CD4-positive, alpha-beta memory T cell (primary cell): ENCODE measurements at regions not wholly inside any gene's neighbourhood (a gene's known extent, or its start where the extent isn't known, plus 50 kb on each side); places are given as distances from the start of the nearest gene placed in this dataset.

Experiments
- CTCF ChIA-PET: fragments of 350-600 bp; sonication (Branson Sonifier 250); formaldehyde crosslinking; loops from one replicate; lab custom pipeline; 2021; ENCODE audit warnings: inconsistent platforms; ENCODE audit not compliant: partially characterized antibody; lab: Charles Lee
- POLR2A ChIA-PET: fragments of 350-600 bp; sonication (Branson Sonifier 250); formaldehyde crosslinking; loops from one replicate; lab custom pipeline; 2021; ENCODE audit not compliant: partially characterized antibody; lab: Charles Lee
- DNase-seq, 5 donors: peaks; one replicate each; pipeline versions ENCODE4 v3.0.0 to v3.0.0-alpha.2; 2020 to 2022; ENCODE audit warnings: mixed read lengths in 1 of 5
- H3K27ac ChIP-seq: one replicate; pipeline ENCODE4 v1.7.0; 2013; ENCODE audit warnings: low read depth, low read length
- H3K27me3 ChIP-seq: 2 replicates; pipeline ENCODE4 v1.7.0; 2013; ENCODE audit warnings: mild to moderate bottlenecking, low read length, moderate library complexity; ENCODE audit not compliant: insufficient read depth
- H3K36me3 ChIP-seq: 2 replicates; pipeline ENCODE4 v1.7.0; 2013; ENCODE audit warnings: mild to moderate bottlenecking, low read length, moderate library complexity; ENCODE audit not compliant: insufficient read depth
- H3K4me1 ChIP-seq: 2 replicates; pipeline ENCODE4 v1.7.0; 2013; ENCODE audit warnings: mild to moderate bottlenecking, low read length, moderate library complexity; ENCODE audit not compliant: insufficient read depth
- H3K4me3 ChIP-seq, 2 donors: one replicate each; pipeline ENCODE4 v1.7.0; 2013; ENCODE audit warnings: low read length in 2 of 2, mild to moderate bottlenecking in 1 of 2
- H3K9me3 ChIP-seq, 2 donors: one replicate each; pipeline ENCODE4 v1.7.0; 2013; ENCODE audit warnings: low read length in 2 of 2, control low read depth in 1 of 2; ENCODE audit not compliant: control insufficient read depth in 1 of 2
- H3K27ac Mint-ChIP-seq, 7 donors: one replicate each; pipeline ENCODE4 v1.8.0; 2020 to 2021; ENCODE audit warnings: mixed read lengths in 7 of 7, mild to moderate bottlenecking in 6 of 7, inconsistent platforms in 3 of 7, moderate library complexity in 3 of 7
- H3K27me3 Mint-ChIP-seq, 2 donors: one replicate each; pipeline ENCODE4 v1.8.0; 2020 to 2021; ENCODE audit warnings: mixed read lengths in 2 of 2
- H3K36me3 Mint-ChIP-seq, 2 donors: one replicate each; pipeline ENCODE4 v1.8.0; 2020 to 2021; ENCODE audit warnings: mixed read lengths in 2 of 2, inconsistent platforms in 1 of 2, mild to moderate bottlenecking in 1 of 2
- H3K4me1 Mint-ChIP-seq, 4 donors: one replicate each; pipeline ENCODE4 v1.8.0; 2020 to 2021; ENCODE audit warnings: mixed read lengths in 4 of 4, mild to moderate bottlenecking in 1 of 4
- H3K4me3 Mint-ChIP-seq, 8 donors: one replicate each; pipeline ENCODE4 v1.8.0; 2020 to 2021; ENCODE audit warnings: mixed read lengths in 8 of 8, mild to moderate bottlenecking in 7 of 8, moderate library complexity in 6 of 8, inconsistent platforms in 3 of 8
- H3K9me3 Mint-ChIP-seq, 8 donors: one replicate each; pipeline ENCODE4 v1.8.0; 2020 to 2021; ENCODE audit warnings: mixed read lengths in 8 of 8, mild to moderate bottlenecking in 5 of 8, inconsistent platforms in 3 of 8, moderate library complexity in 1 of 8
- intact Hi-C: fragments of 100-400 bp; cut with micrococcal nuclease; formaldehyde crosslinking; loops from one replicate; pipeline ENCODE4 v1.15.1; 2023

GRCh38 chr7:13839063-13839462 lies 150.4 kb downstream of the ETV1 start:
- no peaks in the 10 kb centered on the region for H3K4me1 ChIP-seq
- intact Hi-C loops, result no loop called here
- POLR2A ChIA-PET, result no interaction called here
- no peaks in the 10 kb centered on the region for H3K4me1 Mint-ChIP-seq
- no peak overlapping the region for H3K4me3 ChIP-seq
- no peak overlapping the region for H3K27ac Mint-ChIP-seq
- peaks cover 0 to 2% (median 0%) of the 10 kb centered on the region in 8 donors for H3K9me3 Mint-ChIP-seq
- no peaks in the 10 kb centered on the region for H3K36me3 ChIP-seq
- H3K27me3 Mint-ChIP-seq, result peaks cover 0 to 2% of the 10 kb centered on the region in 2 donors
- no peak overlapping the region for H3K27ac ChIP-seq
- H3K27me3 ChIP-seq, result no peaks in the 10 kb centered on the region
- H3K36me3 Mint-ChIP-seq, result no peaks in the 10 kb centered on the region
- H3K4me3 Mint-ChIP-seq, result no peak overlapping the region
- CTCF ChIA-PET, result no interaction called here
- no peak for DNase-seq
- no peaks in the 10 kb centered on the region for H3K9me3 ChIP-seq
